Limb (tissue), 2 donors: ENCODE measurements at regions not wholly inside any gene's neighbourhood (a gene's known extent, or its start where the extent isn't known, plus 50 kb on each side); places are given as distances from the start of the nearest gene placed in this dataset.

Experiments
- DNase-seq, 2 donors: peaks; one replicate each; pipeline ENCODE4 v3.0.0-alpha.2; 2016; ENCODE audit errors: extremely low spot score in 2 of 2

DNA sequence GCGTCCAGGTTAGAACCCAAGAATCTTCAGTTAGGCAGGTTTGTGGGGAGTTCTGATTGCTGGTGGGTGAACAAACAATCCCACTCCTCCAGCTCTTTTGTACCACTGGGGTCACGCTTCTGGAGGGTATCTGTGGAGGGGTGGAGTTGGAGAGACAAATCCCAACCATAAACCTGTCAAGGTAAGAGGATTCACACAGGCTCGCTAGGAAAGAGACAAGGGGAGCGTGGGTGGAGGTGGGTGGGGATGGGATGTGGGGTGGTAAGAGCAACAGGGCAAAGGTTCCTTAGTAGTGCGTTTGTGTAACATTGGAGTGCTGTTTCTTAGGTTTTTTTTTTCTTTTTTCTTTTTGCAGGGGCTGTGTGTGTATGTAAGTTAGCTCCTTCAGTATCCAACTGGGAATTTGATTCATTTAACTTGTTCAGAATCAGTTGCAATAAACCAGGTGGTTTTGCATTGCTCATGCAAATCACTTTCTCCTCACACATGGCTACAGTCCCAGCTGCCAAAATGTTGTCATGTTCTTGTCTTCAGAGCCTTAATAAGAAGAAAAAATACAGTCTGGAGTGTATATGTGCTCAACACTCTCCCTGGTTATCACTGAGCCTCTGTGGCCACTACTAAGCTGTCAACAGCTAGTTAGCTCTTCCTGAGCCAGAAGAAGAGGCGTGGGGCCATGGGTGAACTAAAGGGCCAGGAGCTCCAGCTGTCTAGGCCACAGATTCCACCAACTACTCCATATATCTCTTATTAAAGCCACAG, 164.0 kb upstream of the RAD23B start:
- peak in 1 of 2 donors; percentile 25 for DNase-seq

DNA sequence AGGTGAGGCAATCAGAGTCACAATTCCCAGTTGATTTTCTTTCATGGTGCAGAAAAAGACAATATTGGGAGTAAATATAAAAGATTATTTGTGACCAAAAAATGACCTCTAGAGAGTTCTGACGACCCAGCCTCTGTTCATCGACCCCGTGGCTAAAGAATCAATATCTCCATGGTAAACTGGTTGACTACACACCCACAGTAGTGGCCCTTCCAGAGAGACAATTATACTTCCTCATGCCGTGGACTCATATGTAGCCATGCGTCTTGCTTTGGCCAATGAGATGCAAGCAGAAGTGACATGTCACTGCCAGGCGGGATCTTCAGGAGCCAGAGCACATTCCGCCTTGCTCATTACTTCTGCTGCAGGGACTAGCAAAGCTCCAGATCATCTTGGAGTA, 163.3 kb upstream of the RAD23B start:
- DNase-seq: no peak

DNA sequence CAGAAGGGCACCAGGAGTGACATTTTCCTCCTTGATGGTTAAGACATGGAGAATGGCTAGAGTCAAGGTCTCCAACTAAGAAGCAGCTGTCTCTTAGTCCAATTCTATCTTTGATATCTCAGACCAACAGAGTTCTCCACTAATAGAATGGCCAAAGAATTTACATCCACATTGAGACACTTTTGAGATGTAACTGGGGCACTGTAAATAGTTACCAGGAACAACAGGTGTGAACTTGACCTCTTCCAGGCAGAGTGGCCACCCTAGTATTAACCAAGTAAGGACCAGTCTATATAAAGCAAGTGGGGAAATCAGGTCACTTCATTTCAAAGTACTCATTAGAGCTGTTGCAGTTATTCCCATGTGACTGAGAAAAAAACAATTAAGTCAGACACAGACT, 159.7 kb upstream of the RAD23B start:
- DNase-seq: no peak

DNA sequence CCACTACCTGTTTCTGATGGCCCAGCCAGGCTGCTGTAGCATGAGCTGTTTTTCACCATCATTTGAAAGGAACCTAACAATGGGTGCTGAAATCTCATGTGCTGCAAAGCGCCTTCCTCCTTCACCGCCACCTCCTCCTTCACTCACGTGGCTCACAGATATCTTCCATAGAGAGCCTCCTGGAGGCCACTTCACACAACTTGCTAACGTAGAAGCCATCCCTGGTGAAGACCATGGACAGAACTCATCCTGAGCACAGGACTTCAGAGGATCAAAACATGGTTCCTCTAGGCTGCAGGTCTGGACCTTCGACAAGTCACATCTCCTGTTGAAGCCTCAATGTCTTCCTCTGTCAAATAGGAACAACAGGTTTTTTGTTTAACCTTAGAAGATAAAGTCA, 155.5 kb upstream of the RAD23B start:
- DNase-seq: no peak

DNA sequence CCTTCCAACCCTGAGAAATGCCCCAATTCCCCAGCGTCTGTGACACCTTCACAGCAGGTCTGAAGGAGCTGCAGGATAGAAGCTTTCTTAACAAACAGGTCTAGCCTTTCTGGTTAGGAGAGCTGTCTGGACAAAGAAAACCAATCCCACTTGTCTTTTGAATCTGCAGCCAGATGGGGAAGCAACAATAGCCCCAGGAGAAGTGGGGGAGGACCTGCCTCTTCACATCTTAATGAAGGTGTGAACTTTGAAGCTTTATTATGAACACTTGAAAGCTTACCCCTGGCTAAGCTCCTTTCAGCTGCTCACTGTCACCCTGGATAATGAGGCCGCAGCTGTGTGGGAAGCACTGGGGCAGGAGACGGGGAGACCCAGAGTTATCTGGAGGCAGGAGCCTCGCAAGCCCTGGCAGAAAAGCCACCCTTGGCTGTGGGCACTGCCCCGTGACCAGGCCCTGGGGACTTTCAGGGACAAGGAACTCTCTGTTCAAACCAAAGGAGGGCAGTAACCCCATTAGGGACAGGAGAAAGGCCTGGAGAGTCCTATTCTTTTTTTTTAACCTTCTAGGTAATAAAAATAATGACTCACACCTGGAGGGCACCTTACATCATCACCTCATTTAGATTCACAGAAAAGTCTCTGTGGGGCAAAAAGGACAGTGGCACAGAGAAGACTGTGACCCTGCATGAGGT, 151.8 kb upstream of the RAD23B start:
- DNase-seq: no peak

DNA sequence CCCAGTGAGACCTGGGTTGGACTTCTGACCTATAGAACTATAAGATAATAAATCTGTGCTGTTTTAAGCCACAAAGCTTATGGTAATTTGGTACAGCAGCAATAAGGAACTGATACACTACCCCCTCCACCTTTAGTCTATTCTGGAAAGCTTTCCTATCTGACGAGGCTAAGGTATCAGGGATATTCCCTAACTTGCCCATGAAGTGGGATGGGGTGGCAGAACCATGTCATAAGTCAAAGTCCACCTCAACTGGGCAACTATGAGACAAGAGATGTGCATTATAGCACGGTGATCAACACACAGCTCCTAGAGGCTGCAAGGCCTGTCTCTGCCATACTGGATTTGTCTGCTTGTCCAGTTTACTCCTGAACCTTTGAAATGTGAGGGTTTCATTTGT, 146.8 kb upstream of the RAD23B start:
- no peak for DNase-seq

DNA sequence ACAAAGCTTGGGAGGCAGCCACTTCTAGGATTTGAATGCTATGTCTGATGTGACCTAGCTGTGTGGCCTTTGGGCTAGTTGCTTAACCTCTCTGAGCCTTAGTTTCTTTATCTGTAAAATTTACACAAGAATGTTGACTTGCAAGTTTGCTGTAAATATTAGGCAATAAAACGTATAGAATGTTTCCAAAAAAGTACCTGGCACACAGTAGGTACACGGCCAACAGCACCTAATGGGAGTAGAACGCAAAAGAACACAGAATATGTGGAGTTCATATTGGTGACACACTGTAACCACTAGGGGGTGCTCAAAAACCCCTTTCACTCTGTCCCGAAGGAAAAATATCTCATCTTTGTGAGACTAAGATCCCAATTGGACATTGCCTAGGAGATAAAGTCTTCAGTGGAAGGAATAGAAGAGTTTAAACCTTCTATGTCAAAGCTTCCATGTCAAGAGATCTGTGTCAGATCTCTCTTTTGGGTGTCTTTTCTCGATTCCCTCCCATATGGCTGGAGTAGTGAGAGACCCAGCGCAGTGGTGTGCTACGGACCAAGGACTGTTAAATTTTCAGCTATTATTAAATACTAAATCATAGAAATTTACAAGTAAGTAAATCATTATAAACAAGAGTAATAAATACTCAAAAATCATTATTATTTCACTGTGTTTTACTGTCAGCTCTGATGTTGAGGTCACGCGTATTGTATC, 145.4 kb upstream of the RAD23B start:
- no peak for DNase-seq

DNA sequence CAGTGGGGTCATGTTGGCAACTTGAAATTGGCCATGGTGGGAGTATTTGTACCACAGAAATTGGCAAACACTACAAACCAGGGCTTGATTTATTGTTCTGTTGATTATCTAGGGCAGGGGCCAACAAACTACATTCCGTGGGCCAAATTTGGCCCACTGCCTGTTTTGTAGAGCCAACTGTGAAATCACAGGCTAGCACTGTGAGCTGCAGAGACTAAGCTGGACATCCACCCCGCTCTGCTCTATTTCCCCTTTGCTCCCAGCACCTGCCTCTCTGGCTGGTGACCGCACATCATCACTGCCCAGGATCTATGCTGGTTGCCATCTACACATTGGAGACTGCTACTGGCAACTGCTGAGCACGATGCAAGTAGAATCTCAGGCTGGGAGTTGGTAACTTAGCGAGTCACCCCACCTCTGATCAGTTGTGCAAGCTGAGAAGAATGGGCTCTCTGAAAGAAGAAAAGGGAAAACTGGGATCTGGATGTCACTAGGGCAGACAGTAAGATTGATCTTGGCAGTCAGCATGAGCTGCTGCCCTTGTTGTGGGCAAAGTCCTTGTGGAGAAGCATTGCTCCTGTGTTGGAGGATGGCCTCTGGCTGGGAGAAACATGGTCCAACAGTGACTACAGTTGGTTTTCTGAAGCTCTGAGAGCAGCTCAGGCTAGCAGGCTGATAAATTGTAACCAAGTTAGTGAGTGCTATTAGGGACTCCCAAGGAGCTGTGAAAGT, 144.7 kb upstream of the RAD23B start:
- no peak for DNase-seq

DNA sequence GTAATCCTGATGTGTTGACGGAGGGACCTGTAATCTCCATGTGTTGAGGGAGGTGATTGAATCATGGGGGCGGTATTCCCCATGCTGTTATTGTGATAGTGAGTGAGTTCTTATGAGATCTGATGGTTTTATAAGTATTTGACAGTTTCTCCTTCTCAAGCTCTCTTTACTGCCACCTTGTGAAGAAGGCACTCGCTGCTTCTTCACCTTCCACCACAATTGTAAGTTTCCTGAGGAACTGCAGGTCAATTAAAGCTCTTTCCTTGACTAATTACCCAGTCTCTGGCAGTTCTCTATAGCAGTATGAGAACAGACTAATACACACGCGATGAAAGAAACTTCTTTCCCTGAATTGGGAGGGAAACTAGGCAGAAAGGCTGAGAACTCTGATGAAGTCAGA, 141.1 kb upstream of the RAD23B start:
- no peak for DNase-seq

DNA sequence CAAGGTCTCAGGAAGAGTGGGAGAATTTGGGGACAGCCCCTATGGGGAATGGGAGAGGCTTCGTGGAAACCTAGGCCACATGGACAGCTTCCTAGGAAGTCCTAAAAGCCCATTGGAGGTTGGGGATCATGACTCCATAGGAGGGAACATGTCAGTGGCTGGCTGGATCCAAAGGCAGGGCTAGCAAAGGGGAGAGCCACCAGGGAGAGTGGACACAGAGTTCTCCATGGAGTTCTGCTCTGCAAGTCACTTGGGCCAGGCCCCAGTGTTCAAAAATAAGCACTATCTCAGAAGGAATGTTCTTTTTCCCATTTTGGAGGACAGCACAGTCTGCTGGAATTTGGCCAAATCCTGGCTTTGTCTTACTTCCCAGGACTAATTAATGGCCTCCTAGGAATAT, 140.6 kb upstream of the RAD23B start:
- no peak for DNase-seq

DNA sequence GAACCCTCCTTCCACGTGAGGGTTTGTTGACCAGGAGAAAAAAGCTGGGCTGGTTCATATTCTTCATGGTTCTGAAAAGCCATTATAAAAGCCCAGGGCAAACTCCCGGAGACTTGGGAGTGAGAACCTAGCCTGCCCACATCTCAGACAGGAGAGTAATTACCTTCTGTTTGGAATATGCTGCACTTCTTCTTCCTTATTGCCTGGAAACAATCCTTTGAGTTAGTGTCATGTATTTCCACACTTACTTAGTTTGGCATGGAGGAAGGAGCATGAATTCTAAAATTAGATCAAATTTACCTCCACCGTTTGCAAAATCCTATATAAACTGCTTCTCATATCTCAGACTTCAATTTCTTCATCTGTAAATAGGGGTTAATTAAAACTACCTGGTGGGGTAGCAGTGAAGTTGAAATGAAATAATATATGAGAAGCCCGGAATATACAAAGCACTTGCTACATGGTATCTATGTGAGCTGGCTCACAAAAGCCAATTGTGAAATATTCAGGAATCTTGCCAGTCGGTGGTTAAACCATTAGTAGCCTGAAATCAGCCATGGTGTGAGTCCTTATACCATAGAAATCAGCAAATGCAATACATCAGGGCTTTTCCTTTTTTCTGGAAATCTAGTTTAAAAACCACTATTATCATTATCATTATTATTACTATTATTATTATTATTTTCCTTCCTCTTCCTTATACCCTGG, 140.0 kb upstream of the RAD23B start:
- no peak for DNase-seq

DNA sequence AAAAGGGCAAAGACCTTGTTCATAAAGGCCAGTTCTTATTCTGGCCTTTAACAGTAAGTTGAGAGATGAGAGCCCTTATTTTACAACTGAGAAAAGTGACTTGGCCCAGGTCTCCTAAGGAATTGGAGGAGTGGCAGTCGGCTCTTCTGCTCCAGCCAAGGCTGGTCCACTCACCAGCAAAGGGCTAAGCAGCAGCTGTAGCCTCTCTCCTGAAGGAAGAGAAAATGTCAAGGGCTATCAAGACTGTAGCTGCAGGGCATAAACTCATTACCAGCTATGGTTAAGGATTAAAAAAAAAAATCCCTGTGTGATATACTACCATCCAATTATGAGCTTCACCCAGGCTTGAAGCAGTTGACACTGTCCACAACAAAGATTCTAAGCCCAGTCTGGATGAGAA, 138.6 kb upstream of the RAD23B start:
- no peak for DNase-seq

DNA sequence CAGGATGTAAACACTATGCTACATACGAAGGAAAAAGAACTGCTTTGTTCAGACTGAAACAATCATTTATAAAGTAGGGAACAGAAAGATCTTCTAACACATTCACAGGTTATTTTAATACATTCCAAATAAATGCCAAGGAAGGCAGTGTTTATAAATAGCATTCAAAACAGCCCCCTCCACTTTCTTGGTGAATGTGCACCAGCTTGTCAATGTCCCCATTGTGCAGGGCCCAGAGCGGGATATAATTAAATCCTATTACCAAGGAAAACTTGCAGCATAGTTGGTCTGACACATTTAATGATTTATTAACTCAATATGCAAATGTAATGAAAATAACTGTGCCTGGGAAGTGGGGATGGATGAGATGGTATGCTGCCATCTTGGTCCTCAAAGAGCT, 135.9 kb upstream of the RAD23B start:
- no peak for DNase-seq

DNA sequence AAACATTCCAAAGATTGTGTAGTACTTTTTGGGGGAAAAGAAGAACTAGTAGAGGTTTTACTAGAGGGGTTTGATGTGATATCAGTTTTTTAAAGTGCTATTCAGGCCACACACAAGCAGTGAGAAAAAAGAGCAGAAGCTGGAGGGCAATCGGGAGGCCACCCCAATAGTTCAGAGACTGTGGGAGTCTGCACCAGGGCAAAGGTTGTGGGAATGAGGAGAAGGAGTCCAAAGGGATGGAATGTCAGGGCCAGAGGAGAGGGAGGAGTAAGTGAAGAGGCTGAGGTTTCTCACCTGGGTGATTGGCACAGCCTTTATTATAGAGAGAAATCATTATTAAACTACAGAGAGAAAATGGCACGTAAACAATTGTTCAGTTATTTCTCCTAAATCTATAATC, 134.9 kb upstream of the RAD23B start:
- DNase-seq: no peak

DNA sequence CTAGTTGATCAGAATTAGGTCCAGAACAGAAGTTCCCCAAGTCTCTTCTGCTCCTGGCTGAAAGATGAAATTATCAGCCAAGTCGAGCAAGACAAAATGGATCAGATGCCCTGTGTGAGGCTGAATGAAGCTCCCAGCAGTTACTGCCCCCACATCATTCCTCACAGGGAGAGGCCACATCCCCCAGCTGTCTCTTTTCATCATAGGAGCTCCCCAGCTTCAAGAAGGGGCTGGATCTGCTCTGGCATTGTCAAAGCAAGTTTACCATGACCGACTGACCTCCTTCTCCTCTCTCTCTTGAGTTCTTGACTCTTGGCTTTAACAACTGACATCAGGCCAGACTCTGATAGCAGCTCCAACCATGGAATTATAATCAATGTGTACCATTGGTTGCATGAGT, 133.3 kb upstream of the RAD23B start:
- no peak for DNase-seq

DNA sequence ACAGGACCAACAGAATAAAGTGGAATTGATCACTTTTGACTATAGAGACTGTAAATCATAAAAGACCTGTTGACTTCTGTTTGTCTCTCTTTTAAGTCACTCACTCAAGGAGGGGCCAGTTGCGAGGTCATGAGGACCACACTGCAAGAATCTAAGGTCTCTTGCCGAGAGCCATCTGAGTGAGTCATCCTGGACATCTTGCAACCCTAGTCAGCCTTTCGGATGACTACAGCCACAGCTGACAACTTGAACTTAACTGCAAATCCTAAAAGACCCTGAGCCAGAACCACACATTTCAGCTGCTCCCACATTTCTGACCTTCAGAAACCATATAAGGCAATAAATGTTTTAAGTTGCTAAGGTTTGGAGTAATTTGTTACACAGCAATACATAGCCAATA, 129.7 kb upstream of the RAD23B start:
- DNase-seq: no peak

DNA sequence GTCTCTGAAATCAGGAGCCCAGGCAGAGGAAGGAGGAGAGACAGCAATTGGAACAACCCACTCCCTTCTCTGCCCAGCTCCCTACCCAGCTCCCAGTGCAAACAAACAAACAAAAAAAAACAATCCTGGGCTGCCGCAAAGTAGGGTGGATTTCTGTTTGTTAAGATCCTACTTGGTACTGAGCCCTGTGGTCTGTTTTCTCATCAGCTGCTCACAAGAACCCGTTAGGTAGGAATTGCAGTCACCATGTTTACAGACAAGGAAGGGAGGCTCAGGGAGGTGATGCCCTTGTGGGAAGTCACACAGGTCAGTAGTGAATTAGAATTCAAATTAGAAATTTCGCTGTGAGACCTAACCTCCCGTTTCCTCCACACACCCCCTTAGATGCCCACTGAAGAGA, 128.8 kb upstream of the RAD23B start:
- DNase-seq: no peak

DNA sequence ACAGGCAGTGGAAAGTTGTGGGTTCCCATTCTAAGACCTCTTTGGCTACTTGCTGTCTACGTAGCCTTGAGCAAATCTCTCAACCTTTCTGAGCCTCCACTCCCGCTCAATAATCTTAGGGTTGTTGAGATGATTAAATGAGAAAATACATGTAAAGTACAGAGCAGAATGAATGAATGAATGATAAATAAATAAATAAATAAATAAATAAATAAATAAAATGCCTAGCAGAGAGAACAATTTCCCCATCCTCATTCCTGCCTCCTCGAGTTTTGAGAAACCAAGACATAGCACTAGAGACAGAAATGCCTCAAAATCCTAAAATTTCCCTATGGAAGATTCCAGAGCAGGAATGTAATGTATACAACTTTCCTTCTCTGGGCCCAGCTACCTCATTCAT, 128.3 kb upstream of the RAD23B start:
- no peak for DNase-seq

DNA sequence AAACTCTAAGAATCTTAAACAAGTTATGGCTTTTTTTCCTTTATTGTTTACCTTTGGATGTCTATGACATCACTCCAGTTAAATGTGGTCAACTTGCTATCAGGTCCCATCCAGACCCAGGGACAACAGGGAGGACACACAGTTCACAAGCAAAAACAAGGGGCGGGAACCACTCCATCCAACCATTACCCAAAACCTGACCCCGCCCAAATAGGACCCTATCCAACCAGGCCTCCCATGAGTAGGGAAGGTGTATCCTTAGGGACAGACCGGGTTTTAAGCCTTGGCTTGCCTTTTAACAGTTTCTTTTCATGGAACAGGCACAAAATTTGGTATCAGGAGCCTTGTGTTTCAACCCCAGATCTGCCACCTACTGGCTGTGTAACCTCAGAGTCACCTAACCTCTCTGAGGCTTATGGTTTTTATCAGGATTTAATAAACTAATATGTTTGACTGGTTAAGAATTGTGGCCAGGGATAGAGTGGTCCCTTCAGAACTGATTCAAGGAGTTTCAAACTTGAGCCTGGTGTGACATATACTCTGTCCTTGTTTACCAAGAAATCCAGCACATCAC, 127.7 kb upstream of the RAD23B start:
- no peak for DNase-seq

DNA sequence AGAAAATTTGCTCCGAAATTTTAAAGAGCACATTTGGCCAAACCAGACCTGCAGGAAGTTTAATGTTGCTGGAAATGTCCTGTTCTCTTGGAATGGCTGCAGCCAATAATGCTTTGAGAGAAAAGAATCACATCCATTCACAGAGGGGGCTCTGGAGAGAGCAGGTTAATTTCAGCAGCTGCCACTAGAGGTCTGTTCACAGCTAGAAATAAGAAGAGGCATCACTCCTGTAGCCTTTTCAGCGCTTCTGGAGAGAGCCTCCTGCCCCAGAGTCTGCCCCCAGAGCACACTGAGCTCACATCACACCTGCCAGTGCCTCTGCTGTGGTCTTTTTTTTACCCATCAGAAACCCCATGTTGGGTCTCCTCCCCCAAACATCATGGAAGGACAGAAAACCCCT, 124.8 kb upstream of the RAD23B start:
- DNase-seq: peak in 1 of 2 donors; percentile 37

DNA sequence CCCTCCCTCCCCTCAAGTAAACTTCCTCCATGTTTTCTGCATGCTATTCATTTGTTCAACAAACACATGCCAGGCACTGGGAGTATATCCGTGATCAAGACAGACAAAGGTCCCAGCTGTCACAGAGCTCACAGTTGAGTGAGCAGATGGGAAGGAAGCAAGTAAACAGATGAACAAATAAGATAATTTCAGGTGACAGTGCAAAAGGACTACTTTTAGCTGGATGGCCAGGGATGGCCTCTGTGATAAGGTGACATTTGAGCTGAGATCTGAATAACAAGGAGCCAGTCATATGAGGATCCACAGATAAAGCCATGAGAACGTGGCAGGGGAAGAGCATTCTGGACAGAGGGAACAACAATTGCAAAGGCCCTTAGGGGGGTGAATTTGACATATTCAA, 121.7 kb upstream of the RAD23B start:
- no peak for DNase-seq
